ENCODE measurements at regions not wholly inside any gene's neighbourhood (a gene's known extent, or its start where the extent isn't known, plus 50 kb on each side); places are given as distances from the start of the nearest gene placed in this dataset.

- TF ChIP-seq POLR2A (IDR thresholded peaks at IDR 0.05) (no peak), CTCF (IDR thresholded peaks at IDR 0.05) (no peak), EP300 (IDR thresholded peaks at IDR 0.05) (no peak)
Measured at GRCh38 chr1:98287626-98288025, 366.8 kb upstream of the DPYD start.
